AG04449 (cell line): ENCODE measurements at regions not wholly inside any gene's neighbourhood (a gene's known extent, or its start where the extent isn't known, plus 50 kb on each side); places are given as distances from the start of the nearest gene placed in this dataset.

Source experiments
- CTCF ChIA-PET: fragments of 350-600 bp; formaldehyde crosslinking; extraction: SDS; loops from one replicate; lab custom pipeline; 2021; ENCODE audit warnings: antibody characterized with exemption; lab: Yijun Ruan, JAX
- POLR2A ChIA-PET: fragments of 400-600, 350-600 bp; formaldehyde crosslinking; extraction: SDS; loops from one replicate; lab custom pipeline; 2020; ENCODE audit warnings: antibody characterized with exemption, inconsistent platforms; lab: Yijun Ruan, JAX
- DNase-seq: peaks from one replicate; pipeline ENCODE4 v3.0.0-alpha.2; 2010; ENCODE audit warnings: low read depth, low spot score
- H3K4me3 ChIP-seq: 2 replicates; pipeline ENCODE4 v1.5.1; 2011; ENCODE audit warnings: low read depth, mild to moderate bottlenecking, control low read depth, low read length
- TF ChIP-seq, protein P1 (sequence below): IDR thresholded peaks from one replicate; pipeline ENCODE4 v1.5.1; 2011; ENCODE audit warnings: mild to moderate bottlenecking, moderate library complexity, low read length, control low read depth, inconsistent platforms; ENCODE audit not compliant: insufficient read depth; ENCODE audit errors: missing control alignments

DNA sequence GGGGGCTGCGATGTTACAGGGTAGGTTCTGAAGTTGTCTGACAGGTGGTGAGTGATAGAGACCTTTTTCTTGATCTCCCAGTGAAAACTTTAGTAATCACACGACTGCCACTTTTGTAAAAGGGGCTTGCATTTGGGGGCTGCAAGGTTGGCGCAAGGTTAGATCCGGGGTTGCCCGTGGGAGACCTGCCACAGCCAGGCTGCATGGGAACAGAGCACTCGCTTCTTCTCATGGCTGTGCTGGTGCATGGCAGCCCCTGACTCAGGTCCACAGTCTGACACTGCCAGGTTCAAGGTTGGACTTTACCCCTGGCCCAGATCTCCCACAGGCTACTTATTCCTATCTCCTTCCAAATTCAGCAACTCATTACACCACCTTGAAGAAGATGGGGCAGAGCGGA, 1190.4 kb downstream of the UQCRFS1 start:
- TF ChIP-seq, protein P1, sequence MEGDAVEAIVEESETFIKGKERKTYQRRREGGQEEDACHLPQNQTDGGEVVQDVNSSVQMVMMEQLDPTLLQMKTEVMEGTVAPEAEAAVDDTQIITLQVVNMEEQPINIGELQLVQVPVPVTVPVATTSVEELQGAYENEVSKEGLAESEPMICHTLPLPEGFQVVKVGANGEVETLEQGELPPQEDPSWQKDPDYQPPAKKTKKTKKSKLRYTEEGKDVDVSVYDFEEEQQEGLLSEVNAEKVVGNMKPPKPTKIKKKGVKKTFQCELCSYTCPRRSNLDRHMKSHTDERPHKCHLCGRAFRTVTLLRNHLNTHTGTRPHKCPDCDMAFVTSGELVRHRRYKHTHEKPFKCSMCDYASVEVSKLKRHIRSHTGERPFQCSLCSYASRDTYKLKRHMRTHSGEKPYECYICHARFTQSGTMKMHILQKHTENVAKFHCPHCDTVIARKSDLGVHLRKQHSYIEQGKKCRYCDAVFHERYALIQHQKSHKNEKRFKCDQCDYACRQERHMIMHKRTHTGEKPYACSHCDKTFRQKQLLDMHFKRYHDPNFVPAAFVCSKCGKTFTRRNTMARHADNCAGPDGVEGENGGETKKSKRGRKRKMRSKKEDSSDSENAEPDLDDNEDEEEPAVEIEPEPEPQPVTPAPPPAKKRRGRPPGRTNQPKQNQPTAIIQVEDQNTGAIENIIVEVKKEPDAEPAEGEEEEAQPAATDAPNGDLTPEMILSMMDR: no peak
- no peak for DNase-seq
- POLR2A ChIA-PET: no interaction called here
- no peak overlapping the region for H3K4me3 ChIP-seq
- CTCF ChIA-PET: no interaction called here

DNA sequence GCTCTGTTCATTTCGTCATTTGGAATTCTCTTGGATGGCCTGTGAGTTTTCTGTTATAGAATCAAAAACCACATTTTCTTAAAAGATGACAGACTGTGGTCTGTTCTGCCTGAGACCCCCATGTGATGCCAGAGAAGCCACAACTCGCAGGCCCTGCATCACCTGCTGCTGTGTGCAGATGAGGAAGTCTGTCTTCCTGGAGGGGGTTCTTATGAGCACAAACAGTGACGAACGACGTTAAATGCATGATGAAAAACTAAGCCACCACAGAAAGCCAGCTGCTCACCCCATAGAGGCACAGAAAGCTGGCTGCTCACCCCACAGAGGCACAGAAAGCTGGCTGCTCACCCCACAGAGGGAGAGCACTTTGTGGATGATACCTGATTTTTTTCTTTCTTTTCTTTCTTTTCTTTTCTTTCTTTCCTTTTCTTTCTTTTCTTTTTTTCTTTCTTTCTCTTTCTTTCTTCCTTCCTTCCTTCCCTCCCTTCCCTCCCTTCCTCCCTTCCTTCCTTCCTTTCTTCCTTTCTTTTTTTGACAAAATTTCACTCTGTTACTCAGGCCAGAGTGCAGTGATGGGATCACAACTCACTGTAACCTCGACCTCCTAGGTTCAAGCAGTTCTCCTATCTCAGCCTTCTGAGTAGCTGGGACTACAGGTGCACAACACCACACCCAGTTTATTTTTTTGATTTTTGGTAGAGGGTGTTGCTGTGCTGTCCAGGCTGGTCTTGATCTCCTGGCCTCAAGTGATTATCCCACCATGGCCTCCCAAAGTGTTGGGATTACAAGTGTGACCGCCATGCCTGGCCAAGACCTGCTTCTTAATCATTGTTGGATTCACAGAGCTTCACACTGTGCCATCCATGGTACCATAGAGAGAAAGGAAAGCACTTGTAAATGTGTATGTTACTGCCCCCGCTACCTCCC, 1191.4 kb downstream of the UQCRFS1 start:
- POLR2A ChIA-PET: no interaction called here
- H3K4me3 ChIP-seq: no peak overlapping the region
- TF ChIP-seq, protein P1: no peak
- CTCF ChIA-PET: no interaction called here
- DNase-seq: no peak

DNA sequence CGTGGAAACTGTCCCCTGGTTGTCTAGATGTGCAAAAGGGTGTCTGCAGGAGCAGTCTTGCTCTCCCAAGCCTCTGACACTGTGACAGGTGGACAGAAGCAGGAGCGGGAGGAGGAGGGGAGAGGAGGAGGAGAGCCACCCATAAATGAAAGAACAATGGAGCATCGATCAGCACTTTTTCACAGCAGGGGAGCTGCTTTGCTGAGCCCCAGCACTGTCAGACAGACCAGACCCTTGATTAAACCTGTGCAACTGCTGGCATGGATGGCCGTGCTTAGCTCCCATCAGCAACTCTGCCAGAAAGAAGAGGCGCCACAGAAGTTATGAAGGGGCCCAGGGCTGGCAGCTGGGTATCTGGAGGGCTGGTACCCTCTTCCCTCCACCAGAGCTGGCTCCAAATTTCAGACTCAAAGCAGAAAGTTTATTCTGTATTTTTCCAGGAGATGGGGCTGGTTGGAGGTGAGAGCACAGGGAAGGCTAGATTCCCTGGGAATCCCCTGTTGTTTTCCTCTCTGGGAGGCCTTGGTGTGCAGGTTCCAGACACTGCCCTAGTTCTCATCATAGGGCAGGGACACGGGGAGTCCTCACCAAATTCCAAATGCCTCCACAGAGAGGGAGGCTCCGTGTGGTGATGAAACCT, 1192.2 kb downstream of the UQCRFS1 start:
- no peak for DNase-seq

DNA sequence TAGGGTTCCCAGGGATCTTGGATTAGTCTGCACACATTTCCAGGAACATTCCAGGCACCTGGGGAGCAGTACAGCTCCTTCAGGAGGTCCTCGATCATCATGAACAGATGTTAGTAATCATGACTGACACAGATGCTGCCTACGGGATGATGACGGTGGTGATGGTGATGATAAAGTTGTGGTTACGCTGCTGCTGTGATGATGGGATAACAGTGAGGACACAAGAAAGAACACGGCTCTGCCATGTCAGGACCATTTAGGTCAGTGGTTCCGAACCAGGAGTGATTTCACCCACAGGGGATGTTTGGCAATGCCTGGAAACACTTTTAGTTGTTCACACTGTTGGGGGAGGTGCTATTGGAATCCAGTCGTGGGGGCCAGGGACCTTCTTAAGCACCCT, 1193.0 kb downstream of the UQCRFS1 start:
- ChIA-PET POLR2A (no interaction called here), CTCF (no interaction called here)
- no peak overlapping the region for H3K4me3 ChIP-seq
- DNase-seq: no peak
- TF ChIP-seq, protein P1: no peak

More for the DNA sequence above, 1192.2 kb downstream of the UQCRFS1 start:
- CTCF ChIA-PET: no interaction called here
- POLR2A ChIA-PET: no interaction called here
- TF ChIP-seq, protein P1: no peak
- H3K4me3 ChIP-seq: no peak overlapping the region

DNA sequence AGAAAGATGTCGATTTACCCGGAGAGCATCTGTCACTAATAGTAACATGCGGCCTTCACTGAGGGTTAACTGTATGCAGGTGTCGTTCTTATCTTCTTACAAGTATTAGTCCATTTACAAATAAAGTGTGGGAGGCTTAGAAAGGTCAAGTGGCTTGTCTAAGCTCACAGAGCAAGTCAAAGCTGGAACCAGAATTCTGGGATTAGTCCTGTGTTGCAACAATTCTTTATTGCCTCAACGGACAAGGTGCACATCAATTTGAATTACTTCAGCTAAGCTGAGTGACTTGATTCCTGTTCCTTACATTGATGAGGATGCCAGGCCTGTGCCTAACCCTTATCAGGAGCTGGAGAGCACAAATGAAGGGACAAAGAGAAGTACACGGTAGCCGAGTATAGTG, 1193.6 kb downstream of the UQCRFS1 start:
- no peak overlapping the region for H3K4me3 ChIP-seq
- POLR2A ChIA-PET: no interaction called here
- TF ChIP-seq, protein P1: no peak
- DNase-seq: no peak
- CTCF ChIA-PET: no interaction called here

DNA sequence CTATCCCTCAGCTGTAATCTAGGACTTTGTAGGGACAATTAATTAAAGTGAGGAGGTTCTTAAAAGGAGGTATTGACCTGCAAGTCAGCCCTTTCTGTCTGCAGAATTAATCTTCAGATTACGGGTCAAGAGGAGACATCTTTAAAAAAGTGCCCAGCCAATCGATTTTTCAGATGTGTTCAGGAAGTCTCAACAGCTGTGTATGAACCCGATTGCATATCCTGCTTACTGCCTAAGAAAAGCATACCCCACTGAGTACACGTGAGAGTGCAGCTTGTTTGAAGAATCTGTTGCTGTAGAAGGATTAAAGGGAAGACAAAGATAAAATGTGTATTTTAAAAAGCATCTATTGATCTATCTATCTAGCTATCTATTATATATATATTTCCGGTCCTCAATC, 1194.5 kb downstream of the UQCRFS1 start:
- H3K4me3 ChIP-seq: no peak overlapping the region
- CTCF ChIA-PET: no interaction called here
- POLR2A ChIA-PET: no interaction called here
- TF ChIP-seq, protein P1: no peak
- DNase-seq: no peak
